Calu3 (cell line): ENCODE measurements at regions not wholly inside any gene's neighbourhood (a gene's known extent, or its start where the extent isn't known, plus 50 kb on each side); places are given as distances from the start of the nearest gene placed in this dataset.
"Not testable (repeated sequence)": the region's sequence is repeated elsewhere in the genome, so short reads cannot be mapped to it uniquely, and the experiment has no call there.

ENCODE experiments used
- BruUV-seq: library from RNA; stranded (reverse); fragments of 400-500 nt; replicated peaks from 2 replicates; lab custom pipeline; 2021; lab: Mats Ljungman, UMichigan
- CTCF ChIA-PET: fragments of 300-600 bp; sonication (Branson Sonifier 250); formaldehyde crosslinking; loops from one replicate; lab custom pipeline; 2022; ENCODE audit warnings: antibody characterized with exemption; lab: Charles Lee
- DNase-seq: peaks from one replicate; pipeline ENCODE4 v3.0.0; 2022
- H3K27ac Mint-ChIP-seq: one replicate; pipeline ENCODE4 v1.8.0; 2022; ENCODE audit warnings: mixed read lengths; ENCODE audit not compliant: unreplicated experiment
- H3K27me3 Mint-ChIP-seq: one replicate; pipeline ENCODE4 v1.8.0; 2022; ENCODE audit warnings: mixed read lengths; ENCODE audit not compliant: unreplicated experiment
- H3K36me3 Mint-ChIP-seq: one replicate; pipeline ENCODE4 v1.8.0; 2022; ENCODE audit warnings: mild to moderate bottlenecking, moderate library complexity, mixed read lengths; ENCODE audit not compliant: insufficient read depth, unreplicated experiment
- H3K4me1 Mint-ChIP-seq: one replicate; pipeline ENCODE4 v1.8.0; 2022; ENCODE audit warnings: mild to moderate bottlenecking, low read depth, mixed read lengths; ENCODE audit not compliant: unreplicated experiment
- H3K4me3 Mint-ChIP-seq: one replicate; pipeline ENCODE4 v1.8.0; 2022; ENCODE audit warnings: mild to moderate bottlenecking, low read depth, moderate library complexity, mixed read lengths; ENCODE audit not compliant: unreplicated experiment
- H3K9me3 Mint-ChIP-seq: one replicate; pipeline ENCODE4 v1.8.0; 2022; ENCODE audit warnings: low read depth, mixed read lengths; ENCODE audit not compliant: unreplicated experiment
- intact Hi-C: fragments of 100-400 bp; cut with micrococcal nuclease; formaldehyde crosslinking; loops from one replicate; pipeline ENCODE4 v1.10.0; 2022; ENCODE audit not compliant: unreplicated experiment
- TF ChIP-seq, protein P1 (sequence below): fragments of 200-600 bp; IDR thresholded peaks from one replicate; pipeline ENCODE4 v1.8.0; 2022; ENCODE audit warnings: antibody characterized with exemption; ENCODE audit not compliant: unreplicated experiment

- DNase-seq, result no peak
- TF ChIP-seq, protein P1, sequence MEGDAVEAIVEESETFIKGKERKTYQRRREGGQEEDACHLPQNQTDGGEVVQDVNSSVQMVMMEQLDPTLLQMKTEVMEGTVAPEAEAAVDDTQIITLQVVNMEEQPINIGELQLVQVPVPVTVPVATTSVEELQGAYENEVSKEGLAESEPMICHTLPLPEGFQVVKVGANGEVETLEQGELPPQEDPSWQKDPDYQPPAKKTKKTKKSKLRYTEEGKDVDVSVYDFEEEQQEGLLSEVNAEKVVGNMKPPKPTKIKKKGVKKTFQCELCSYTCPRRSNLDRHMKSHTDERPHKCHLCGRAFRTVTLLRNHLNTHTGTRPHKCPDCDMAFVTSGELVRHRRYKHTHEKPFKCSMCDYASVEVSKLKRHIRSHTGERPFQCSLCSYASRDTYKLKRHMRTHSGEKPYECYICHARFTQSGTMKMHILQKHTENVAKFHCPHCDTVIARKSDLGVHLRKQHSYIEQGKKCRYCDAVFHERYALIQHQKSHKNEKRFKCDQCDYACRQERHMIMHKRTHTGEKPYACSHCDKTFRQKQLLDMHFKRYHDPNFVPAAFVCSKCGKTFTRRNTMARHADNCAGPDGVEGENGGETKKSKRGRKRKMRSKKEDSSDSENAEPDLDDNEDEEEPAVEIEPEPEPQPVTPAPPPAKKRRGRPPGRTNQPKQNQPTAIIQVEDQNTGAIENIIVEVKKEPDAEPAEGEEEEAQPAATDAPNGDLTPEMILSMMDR, result no peak
- BruUV-seq, result no TSS peak
- Mint-ChIP-seq H3K4me1 (no peaks in the 10 kb centered on the region), H3K9me3 (peaks cover 4% of the 10 kb centered on the region), H3K27ac (no peak overlapping the region), H3K4me3 (no peak overlapping the region), H3K27me3 (no peaks in the 10 kb centered on the region), H3K36me3 (no peaks in the 10 kb centered on the region)
- CTCF ChIA-PET, result no interaction called here
- intact Hi-C loops, result no loop called here
These were observed 651.3 kb upstream of the MEF2C start for GRCh38 chr5:89534331-89534730.

GRCh38 chr5:89524785-89525184, 641.8 kb upstream of the MEF2C start:
- Mint-ChIP-seq H3K9me3 (peaks cover 6% of the 10 kb centered on the region), H3K4me3 (no peak overlapping the region), H3K36me3 (no peaks in the 10 kb centered on the region), H3K4me1 (no peaks in the 10 kb centered on the region), H3K27me3 (no peaks in the 10 kb centered on the region), H3K27ac (no peak overlapping the region)
- intact Hi-C loops, result no loop called here
- CTCF ChIA-PET, result no interaction called here
- TF ChIP-seq, protein P1, result no peak
- no peak for DNase-seq
- BruUV-seq, result no TSS peak

DNA sequence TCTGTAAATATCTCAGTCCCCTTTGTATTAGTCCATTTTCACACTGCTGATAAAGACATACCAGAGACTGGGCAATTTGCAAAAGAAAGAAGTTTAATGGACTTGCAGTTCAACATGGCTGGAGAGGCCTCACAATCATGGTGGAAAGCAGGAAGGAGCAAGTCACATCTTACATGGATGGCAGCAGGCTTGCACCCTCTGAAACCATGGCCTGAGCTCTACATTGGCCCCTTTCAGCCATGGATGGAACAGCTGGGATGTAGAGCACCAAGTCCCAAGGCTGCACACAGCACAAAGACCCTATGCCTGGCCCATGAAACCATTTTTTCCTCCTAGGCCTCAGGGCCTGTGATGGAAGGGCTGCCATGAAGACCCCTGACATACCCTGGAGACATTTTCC, 640.9 kb upstream of the MEF2C start:
- intact Hi-C loops, DNase-seq, H3K9me3 Mint-ChIP-seq, H3K36me3 Mint-ChIP-seq, CTCF ChIA-PET, H3K4me1 Mint-ChIP-seq, H3K27ac Mint-ChIP-seq, H3K27me3 Mint-ChIP-seq, H3K4me3 Mint-ChIP-seq, BruUV-seq: not testable (repeated sequence)

GRCh38 chr5:89520771-89521170, 637.8 kb upstream of the MEF2C start:
- no TSS peak for BruUV-seq
- intact Hi-C loops, result no loop called here
- TF ChIP-seq, protein P1, result no peak

DNA sequence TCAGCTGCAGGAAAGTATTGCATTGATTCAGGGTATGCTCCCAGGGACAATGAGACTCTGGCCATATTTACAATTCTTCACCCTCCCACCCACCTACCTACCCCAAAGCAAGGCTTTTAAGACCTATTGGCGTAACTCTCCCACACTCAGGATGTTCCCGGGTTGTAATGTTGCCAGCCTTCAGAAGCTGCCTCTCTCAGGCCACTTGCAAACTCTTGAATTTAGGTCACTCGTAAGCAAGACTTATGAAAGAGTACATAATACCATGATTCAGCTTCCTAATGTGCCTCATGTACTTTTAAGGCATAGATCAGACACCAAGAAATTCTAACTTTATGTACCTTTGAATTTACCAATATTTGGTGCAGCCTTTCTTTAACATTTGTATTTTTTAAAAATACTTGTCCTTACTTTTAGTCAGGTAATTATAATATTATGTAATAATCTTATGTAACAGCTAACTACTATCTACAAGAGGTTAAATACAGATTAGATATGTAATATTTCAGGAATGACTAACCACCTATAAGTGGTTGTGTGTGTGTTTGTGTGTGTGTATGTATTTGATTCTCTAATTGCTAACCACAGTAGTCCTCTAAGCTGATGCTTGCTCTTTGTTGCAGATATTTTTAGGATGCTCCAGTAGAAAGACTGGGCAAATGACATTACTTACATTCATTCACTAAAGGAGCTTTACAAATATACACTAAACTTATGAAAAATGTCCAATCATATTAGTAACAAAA, 630.5 kb upstream of the MEF2C start:
- peaks cover under 1% of the 10 kb centered on the region for H3K9me3 Mint-ChIP-seq
- TF ChIP-seq, protein P1, result no peak
- intact Hi-C loops, result no loop called here
- no peaks in the 10 kb centered on the region for H3K4me1 Mint-ChIP-seq
- no peak overlapping the region for H3K27ac Mint-ChIP-seq
- no peak for DNase-seq
- H3K36me3 Mint-ChIP-seq, result no peaks in the 10 kb centered on the region
- H3K4me3 Mint-ChIP-seq, result no peak overlapping the region
- CTCF ChIA-PET, result no interaction called here
- H3K27me3 Mint-ChIP-seq, result no peaks in the 10 kb centered on the region
- no TSS peak for BruUV-seq

More at GRCh38 chr5:89520771-89521170, 637.8 kb upstream of the MEF2C start:
- Mint-ChIP-seq H3K9me3 (peaks cover 4% of the 10 kb centered on the region), H3K4me1 (no peaks in the 10 kb centered on the region), H3K4me3 (no peak overlapping the region), H3K27me3 (no peaks in the 10 kb centered on the region), H3K27ac (no peak overlapping the region), H3K36me3 (no peaks in the 10 kb centered on the region)
- CTCF ChIA-PET, result no interaction called here
- DNase-seq, result no peak
